VCaP (cell line): ENCODE measurements at regions not wholly inside any gene's neighbourhood (a gene's known extent, or its start where the extent isn't known, plus 50 kb on each side); places are given as distances from the start of the nearest gene placed in this dataset.

ENCODE experiments used
- H3K27ac ChIP-seq: fragments of 450-650 bp; 2 replicates; pipeline ENCODE4 v1.5.1; 2017
- CTCF ChIP-seq: fragments of 450-650 bp; conservative IDR thresholded peaks from 2 replicates; pipeline ENCODE4 v1.5.1; 2017; ENCODE audit warnings: mild to moderate bottlenecking, moderate library complexity

- H3K27ac ChIP-seq: no peak overlapping the region
- TF ChIP-seq CTCF: no peak
Observed at GRCh38 chr3:146813496-146813895, 208.3 kb upstream of the PLSCR5 start.

- TF ChIP-seq CTCF: no peak
- H3K27ac ChIP-seq: no peak overlapping the region
Observed at GRCh38 chr3:146803745-146804144, 198.6 kb upstream of the PLSCR5 start.

- TF ChIP-seq CTCF: no peak
- H3K27ac ChIP-seq: no peak overlapping the region
Observed at GRCh38 chr3:146801492-146801891, 196.3 kb upstream of the PLSCR5 start.

- no peak overlapping the region for H3K27ac ChIP-seq
Observed at GRCh38 chr3:146800484-146800883, 195.3 kb upstream of the PLSCR5 start.

GRCh38 chr3:146796078-146796477 lies 190.9 kb upstream of the PLSCR5 start:
- TF ChIP-seq CTCF: no peak
- no peak overlapping the region for H3K27ac ChIP-seq

More at GRCh38 chr3:146800484-146800883, 195.3 kb upstream of the PLSCR5 start:
- TF ChIP-seq CTCF: no peak

- no peak for TF ChIP-seq CTCF
- no peak overlapping the region for H3K27ac ChIP-seq
Observed at GRCh38 chr3:146783446-146783845, 178.3 kb upstream of the PLSCR5 start.

- H3K27ac ChIP-seq: no peak overlapping the region
- no peak for TF ChIP-seq CTCF
Observed at GRCh38 chr3:146781606-146782005, 176.5 kb upstream of the PLSCR5 start.

GRCh38 chr3:146781059-146781458 lies 175.9 kb upstream of the PLSCR5 start:
- TF ChIP-seq CTCF: no peak
- no peak overlapping the region for H3K27ac ChIP-seq
